NCI-H748 (cell line): ENCODE measurements at regions not wholly inside any gene's neighbourhood (a gene's known extent, or its start where the extent isn't known, plus 50 kb on each side); places are given as distances from the start of the nearest gene placed in this dataset.
A peak's percentile ranks its signal among the peaks of the same experiment; 100 is the strongest.
"Not testable (repeated sequence)": the region's sequence is repeated elsewhere in the genome, so short reads cannot be mapped to it uniquely, and the experiment has no call there.

ENCODE experiments used
- DNase-seq: peaks from one replicate; lab custom pipeline; 2025; ENCODE audit not compliant: unreplicated experiment; lab: John Stamatoyannopoulos, UW

DNA sequence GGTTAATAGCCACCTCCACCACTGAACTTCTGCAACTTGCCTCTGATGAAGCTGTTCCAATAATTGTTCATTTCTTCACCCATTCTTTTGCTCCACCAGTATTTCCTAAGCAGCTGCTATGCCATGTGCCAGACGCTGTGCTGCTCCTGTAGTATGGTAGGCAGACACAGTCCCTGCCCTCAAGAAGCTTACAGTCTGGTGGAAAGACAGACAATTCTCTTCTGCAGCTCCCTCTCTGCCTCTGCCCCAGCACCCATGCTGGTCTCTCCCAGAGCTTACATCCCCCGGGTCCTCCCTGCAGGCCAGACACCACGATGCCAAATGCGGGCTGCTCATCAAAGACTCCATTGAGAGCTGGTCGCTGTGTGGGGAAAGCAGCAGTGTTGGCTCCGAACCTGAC, 111.6 kb upstream of the ESRRB start:
- DNase-seq, result no peak

GRCh38 chr14:76267322-76268046, 108.5 kb upstream of the ESRRB start:
- peak; percentile 71 for DNase-seq

DNA sequence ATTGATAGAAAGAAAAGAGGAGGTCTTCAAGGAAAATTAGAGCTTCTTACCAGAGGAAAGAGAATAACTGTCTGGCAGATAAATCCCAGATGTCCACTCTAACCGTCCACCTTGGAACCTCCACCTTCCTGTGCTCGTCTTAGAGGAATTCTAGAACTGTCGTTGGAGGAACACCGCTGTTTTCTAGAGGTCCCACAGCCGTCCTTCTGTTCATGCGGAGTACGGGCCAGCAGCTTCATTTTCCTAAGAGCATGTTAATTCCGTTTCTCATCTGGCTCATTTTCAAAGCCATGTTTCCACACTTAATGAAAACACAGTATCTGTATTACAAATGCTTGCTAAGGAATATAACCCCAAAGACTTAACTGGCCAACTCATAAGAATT, 107.9 kb upstream of the ESRRB start:
- DNase-seq, result peak; percentile 70

GRCh38 chr14:76268700-76269099, 107.2 kb upstream of the ESRRB start:
- peak; percentile 36 for DNase-seq

- DNase-seq, result peak; percentile 32
Observed at GRCh38 chr14:76271041-76271755, 104.7 kb upstream of the ESRRB start.

DNA sequence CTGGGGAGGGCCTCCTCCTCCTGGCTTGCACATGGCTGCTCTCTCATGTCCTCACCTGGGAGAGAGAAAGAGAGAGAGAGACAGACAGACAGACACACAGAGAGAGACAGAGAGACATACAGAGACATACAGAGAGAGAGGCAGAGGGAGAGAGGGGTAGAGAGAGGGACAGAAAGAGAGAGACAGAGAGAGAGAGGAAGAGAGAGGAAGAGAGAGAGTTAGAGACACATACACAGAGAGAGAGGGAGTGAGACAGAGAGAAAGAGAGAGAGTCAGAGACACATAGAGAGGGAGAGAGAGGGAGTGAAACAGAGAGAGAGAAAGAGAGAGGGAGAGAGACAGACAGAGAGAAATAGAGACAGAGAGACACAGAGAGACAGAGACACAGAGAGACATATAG, 103.6 kb upstream of the ESRRB start:
- DNase-seq, result no peak

DNA sequence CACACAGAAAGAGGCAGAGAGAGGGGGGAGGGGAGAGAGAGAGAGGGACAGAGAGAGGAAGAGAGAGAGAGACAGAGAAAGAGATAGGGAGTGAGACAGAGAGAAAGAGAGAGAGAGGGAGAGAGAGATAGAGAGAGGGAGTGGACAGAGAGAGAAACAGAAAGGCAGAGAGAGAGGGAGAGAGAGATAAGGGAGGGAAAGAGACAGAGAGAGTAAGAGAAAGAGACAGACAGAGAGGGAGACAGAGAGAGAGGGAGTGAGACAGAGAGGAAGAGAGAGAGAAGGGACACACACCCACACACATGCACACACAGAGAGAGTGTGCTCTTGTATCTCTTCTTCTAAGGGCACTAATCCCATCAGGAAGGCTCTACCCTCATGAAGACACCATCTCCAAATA, 103.2 kb upstream of the ESRRB start:
- DNase-seq, result no peak

DNA sequence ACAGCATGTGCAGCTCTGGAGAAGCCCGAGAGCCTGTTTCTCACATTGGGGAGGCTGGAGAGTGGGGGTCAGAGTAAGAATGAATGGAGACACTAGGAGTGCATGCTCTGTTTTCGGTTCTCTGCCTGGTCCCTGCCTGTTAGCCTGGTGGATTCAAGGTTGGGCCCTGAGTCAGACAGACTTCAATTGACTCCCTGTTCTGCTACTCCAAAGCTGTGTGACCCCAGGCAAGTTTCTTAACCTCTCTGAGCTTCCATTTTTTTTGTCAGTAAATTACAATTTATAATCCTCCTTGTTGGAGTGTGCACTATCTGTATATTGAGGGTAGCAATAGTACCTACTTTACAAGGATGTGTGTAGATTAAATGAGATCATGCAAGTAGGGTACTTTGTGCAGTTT, 102.6 kb upstream of the ESRRB start:
- DNase-seq, result no peak

DNA sequence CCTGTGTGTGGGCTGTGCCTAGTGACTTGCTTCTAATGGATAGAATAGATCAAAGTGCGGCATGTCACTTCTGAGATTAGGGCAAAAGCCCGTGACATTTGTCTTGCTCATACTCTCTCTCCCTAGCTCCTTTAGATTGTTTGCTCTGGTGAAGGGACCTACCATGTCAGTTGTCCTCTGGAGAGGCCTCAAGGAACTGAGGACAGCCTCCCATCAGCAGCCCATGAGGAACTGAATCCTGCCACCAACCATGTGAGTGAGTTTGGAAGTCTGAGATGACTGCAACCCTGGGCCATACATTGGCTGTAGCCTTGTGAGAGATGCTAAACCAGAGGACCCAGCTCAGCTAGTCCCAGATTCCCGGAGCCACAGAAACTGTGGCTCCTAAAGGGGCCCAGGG, 101.6 kb upstream of the ESRRB start:
- no peak for DNase-seq

DNA sequence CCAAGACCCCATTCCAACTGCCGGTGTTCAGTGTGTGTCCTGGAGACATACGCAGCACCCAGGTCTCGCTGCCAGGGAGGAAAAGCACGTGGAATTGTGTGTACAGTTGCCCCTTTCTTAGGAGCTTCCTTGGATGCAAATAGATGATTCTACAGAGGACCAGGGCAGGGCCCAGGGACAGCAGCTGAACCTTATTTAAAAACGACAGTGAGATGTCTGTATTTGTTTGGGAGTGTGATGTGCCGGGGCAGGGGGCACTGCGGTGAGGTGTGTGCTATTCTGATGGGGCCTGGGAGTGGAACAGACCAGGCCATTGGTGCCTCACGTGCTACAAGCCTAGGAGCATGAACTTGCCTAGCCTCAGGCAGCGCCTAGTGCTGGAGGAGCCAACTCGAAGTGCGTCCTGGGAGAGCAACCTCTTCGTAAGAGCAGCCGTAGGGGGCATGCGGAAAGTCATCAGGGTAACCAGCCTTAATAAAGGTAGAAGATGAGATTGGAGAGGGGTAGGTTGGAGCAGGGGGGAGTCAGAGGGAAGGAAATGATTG, 98.3 kb upstream of the ESRRB start:
- DNase-seq, result no peak

DNA sequence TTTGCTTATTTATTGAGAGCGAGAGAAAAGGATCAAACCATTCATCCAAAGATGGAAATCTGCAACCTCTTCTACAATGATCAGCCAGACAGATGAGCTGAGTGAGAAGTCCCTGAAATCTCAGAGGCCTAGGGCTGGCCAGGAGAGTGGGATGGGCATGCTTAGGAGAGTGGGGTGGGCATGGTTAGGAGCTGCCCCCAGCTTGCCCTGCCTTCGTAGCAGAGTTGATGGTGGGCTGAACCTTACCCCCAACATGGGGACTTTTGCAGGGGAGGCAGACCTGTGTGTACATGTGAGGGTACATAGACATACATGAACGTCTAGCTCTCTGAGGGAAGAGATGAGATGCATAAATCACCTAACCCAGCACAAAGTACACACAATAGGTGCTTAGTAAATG, 95.7 kb upstream of the ESRRB start:
- no peak for DNase-seq

- DNase-seq, result no peak
Observed at GRCh38 chr14:76282581-76282980, 93.4 kb upstream of the ESRRB start.

DNA sequence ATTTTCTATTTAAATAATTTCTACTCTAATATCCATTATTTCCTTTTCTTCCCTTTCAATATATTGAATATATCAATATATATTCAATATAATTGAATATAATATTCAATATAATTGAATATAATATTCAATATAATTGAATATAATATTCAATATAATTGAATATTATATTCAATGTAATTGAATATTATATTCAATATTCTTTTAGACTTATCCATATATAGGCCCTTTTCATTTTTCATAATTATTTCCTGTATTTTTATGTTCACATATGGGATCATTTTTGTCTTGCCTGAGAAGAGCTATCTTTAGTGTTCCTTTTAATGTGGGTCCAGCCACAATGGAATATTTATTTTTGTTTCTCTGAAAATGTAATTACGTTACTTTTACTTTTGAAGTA, 88.9 kb upstream of the ESRRB start:
- DNase-seq, result no peak

DNA sequence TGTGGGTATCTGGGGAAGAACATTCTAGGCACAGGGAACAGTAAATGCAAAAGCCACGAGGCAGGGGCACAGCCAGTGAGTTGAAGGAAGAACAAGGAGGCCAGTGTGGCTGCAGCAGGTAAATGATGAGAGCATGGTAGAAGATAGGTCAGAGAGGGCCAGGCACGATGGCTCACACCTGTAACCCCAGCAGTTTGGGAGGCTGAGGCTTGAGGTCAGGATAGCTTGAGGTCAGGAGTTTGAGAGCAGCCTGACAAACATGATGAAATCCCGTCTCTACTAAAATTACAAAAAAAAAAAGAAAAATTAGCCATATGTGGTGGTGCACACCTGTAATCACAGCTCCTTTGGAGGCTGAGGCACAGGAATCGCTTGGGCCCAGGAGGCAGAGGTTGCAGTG, 86.7 kb upstream of the ESRRB start:
- DNase-seq, result no peak

GRCh38 chr14:76292561-76292960, 83.4 kb upstream of the ESRRB start:
- DNase-seq, result no peak

GRCh38 chr14:76293221-76293620, 82.7 kb upstream of the ESRRB start:
- no peak for DNase-seq

DNA sequence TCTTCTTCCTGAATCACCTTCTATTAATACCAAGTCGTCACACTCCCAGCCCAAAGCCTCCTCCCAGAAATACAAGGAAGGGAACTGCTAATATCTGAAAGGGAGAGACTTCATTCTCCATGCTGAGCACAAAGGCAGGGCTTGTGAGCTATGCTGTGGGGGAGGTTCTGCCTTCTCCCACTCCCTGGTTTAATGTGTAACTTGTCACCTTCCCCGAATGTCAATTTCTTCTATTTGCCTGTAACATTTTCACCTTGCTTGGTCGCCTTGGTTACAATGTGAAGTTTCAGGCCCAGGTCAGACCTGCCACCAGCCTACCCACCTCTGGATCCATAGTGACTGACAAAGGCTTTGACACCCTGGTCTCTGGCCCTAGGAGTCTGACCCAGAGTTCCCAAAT, 82.0 kb upstream of the ESRRB start:
- DNase-seq, result no peak

GRCh38 chr14:76294876-76295275, 81.1 kb upstream of the ESRRB start:
- no peak for DNase-seq

DNA sequence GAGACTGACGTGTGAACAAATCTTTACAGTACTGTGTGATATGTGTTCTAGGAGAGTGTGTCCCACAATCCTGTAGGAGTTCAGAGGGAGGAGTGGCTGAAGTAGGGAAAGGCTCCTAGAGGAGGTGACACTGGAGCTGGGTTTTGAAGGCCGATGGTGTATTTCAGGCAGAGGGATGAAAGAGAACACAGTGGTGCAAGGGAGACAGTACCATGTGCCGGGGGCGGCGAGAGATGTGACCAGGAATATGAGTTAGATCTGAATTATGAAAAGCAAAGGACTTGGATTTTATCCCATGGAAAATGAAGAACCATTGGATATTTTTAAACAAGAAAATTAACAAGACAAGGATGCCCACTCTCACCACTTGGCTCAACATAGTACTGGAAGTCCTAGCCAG, 77.0 kb upstream of the ESRRB start:
- DNase-seq, result no peak

DNA sequence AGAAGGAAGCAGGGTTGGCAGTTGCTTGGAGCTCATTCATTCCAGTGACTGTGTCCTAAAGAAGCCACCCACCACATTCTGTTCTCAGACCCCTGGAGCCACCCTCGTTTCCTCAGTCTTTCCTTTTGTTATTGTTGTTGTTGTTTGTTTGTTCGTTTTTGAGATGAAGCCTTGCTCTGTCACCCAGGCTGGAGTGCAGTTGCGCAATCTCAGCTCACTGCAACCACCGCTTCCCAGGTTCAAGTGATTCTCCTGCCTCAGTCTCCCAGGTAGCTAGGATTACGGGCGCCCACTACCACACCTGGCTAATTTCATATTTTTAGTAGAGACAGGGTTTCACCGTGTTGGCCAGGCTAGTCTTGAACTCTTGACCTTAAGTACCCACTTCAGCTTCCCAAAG, 72.7 kb upstream of the ESRRB start:
- not testable (repeated sequence) for DNase-seq

DNA sequence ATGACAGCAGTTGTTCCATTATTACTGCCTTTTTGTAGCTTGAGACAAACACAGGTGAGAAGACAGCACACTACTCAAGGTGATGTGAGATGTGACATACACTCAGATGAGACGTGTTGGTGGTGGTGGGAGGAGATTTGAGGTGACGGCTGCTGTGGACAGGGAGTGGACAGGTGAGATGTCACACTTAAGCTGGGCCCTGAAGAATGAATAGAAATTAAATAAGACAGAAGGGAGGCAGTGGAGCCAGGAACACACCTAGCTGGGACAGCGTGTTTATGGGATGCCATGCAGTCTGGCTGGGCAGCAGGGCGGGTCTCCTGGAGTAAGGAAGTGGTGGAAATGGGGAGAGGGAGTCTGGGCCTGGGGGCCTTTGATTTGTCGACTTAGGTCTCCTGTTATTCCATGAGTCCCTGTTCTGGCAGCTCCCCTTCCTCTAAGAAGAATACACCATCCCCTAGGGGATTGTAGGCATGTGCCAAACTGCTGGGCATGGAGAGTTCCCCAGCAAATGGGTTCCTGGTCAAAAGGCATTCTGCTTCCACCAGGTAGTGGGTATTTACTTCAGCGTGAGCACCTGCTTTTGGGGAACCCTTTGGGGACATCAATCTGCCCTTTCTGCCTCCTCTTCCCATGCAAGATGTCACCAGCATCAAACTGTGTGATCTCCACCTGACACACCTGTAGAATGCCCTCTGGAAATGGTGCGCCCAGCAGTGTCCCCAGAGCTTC, 71.2 kb upstream of the ESRRB start:
- no peak for DNase-seq

GRCh38 chr14:76305268-76305826, 70.6 kb upstream of the ESRRB start:
- DNase-seq, result no peak
